Right forelimb (tissue), 1 donor: ENCODE measurements at regions not wholly inside any gene's neighbourhood (a gene's known extent, or its start where the extent isn't known, plus 50 kb on each side); places are given as distances from the start of the nearest gene placed in this dataset.

Experiments
- DNase-seq: peaks from one replicate; pipeline ENCODE4 v3.0.0-alpha.2; 2018

GRCh38 chr4:171629182-171629581, 184.0 kb upstream of the GALNTL6 start:
- no peak for DNase-seq

- no peak for DNase-seq
Observed at GRCh38 chr4:171626554-171626953, 186.7 kb upstream of the GALNTL6 start.

- DNase-seq = no peak
Observed at GRCh38 chr4:171622729-171623128, 190.5 kb upstream of the GALNTL6 start.

- DNase-seq = no peak
Observed at GRCh38 chr4:171621646-171622045, 191.6 kb upstream of the GALNTL6 start.

GRCh38 chr4:171612907-171613306, 200.3 kb upstream of the GALNTL6 start:
- no peak for DNase-seq

GRCh38 chr4:171602638-171603355, 210.4 kb upstream of the GALNTL6 start:
- no peak for DNase-seq

- DNase-seq = no peak
Observed at GRCh38 chr4:171601091-171601490, 212.1 kb upstream of the GALNTL6 start.

GRCh38 chr4:171599628-171600027, 213.6 kb upstream of the GALNTL6 start:
- DNase-seq = no peak

- no peak for DNase-seq
Observed at GRCh38 chr4:171594293-171594692, 218.9 kb upstream of the GALNTL6 start.

GRCh38 chr4:171590716-171591115, 222.5 kb upstream of the GALNTL6 start:
- no peak for DNase-seq

- DNase-seq = no peak
Observed at GRCh38 chr4:171588764-171589163, 224.4 kb upstream of the GALNTL6 start.

- no peak for DNase-seq
Observed at GRCh38 chr4:171588051-171588545, 225.1 kb upstream of the GALNTL6 start.

- no peak for DNase-seq
Observed at GRCh38 chr4:171583790-171584189, 229.4 kb upstream of the GALNTL6 start.

GRCh38 chr4:171582961-171583581, 230.1 kb upstream of the GALNTL6 start:
- DNase-seq = no peak

- no peak for DNase-seq
Observed at GRCh38 chr4:171573181-171573580, 240.0 kb upstream of the GALNTL6 start.

- DNase-seq = no peak
Observed at GRCh38 chr4:171565130-171565788, 247.9 kb upstream of the GALNTL6 start.

GRCh38 chr4:171561419-171561818, 251.8 kb upstream of the GALNTL6 start:
- no peak for DNase-seq

GRCh38 chr4:171553961-171554360, 259.2 kb upstream of the GALNTL6 start:
- DNase-seq = no peak

GRCh38 chr4:171542640-171543039, 270.6 kb upstream of the GALNTL6 start:
- no peak for DNase-seq

- no peak for DNase-seq
Observed at GRCh38 chr4:171538601-171539100, 274.6 kb upstream of the GALNTL6 start.

- DNase-seq = no peak
Observed at GRCh38 chr4:171534391-171534790, 278.8 kb upstream of the GALNTL6 start.

GRCh38 chr4:171532968-171533367, 280.2 kb upstream of the GALNTL6 start:
- DNase-seq = no peak

GRCh38 chr4:171524903-171525302, 288.3 kb upstream of the GALNTL6 start:
- DNase-seq = no peak

- no peak for DNase-seq
Observed at GRCh38 chr4:171521726-171522125, 291.5 kb upstream of the GALNTL6 start.
